ENCODE measurements at regions not wholly inside any gene's neighbourhood (a gene's known extent, or its start where the extent isn't known, plus 50 kb on each side); places are given as distances from the start of the nearest gene placed in this dataset.

GRCh38 chr1:159370855-159371254 is 61.1 kb upstream of the OR10J4 start (continued):
- TF ChIP-seq CHD7 (IDR thresholded peaks at IDR 0.05; ENCODE audit: insufficient replicate concordance, low read length) (no peak), SIX5 (IDR thresholded peaks at IDR 0.05; ENCODE audit: low read depth, low read length) (no peak), KDM1A (IDR thresholded peaks at IDR 0.05; ENCODE audit: borderline replicate concordance, low read length) (no peak), TAF1 (IDR thresholded peaks at IDR 0.05; ENCODE audit: low read depth, low read length) (no peak), POU5F1 (IDR thresholded peaks at IDR 0.05; ENCODE audit: low read depth, low read length) (no peak)
